IPS-15b (cell line): ENCODE measurements at regions not wholly inside any gene's neighbourhood (a gene's known extent, or its start where the extent isn't known, plus 50 kb on each side); places are given as distances from the start of the nearest gene placed in this dataset.

ENCODE experiments used
- H3K27me3 ChIP-seq: one replicate; pipeline ENCODE4 v1.6.1; 2013; ENCODE audit warnings: low read length; ENCODE audit not compliant: control insufficient read depth, insufficient read depth
- H3K36me3 ChIP-seq: one replicate; pipeline ENCODE4 v1.6.1; 2013; ENCODE audit warnings: low read length; ENCODE audit not compliant: control insufficient read depth, insufficient read depth
- H3K4me1 ChIP-seq: one replicate; pipeline ENCODE4 v1.6.1; 2013; ENCODE audit warnings: mild to moderate bottlenecking, low read length; ENCODE audit not compliant: control insufficient read depth, insufficient read depth
- H3K4me3 ChIP-seq: one replicate; pipeline ENCODE4 v1.5.1; 2013; ENCODE audit warnings: low read depth, low read length
- H3K9ac ChIP-seq: one replicate; pipeline ENCODE4 v1.6.1; 2013; ENCODE audit warnings: low read depth, mild to moderate bottlenecking, low read length
- H3K9me3 ChIP-seq: one replicate; pipeline ENCODE4 v1.6.1; 2013; ENCODE audit warnings: mild to moderate bottlenecking, low read length; ENCODE audit not compliant: control insufficient read depth, insufficient read depth

DNA sequence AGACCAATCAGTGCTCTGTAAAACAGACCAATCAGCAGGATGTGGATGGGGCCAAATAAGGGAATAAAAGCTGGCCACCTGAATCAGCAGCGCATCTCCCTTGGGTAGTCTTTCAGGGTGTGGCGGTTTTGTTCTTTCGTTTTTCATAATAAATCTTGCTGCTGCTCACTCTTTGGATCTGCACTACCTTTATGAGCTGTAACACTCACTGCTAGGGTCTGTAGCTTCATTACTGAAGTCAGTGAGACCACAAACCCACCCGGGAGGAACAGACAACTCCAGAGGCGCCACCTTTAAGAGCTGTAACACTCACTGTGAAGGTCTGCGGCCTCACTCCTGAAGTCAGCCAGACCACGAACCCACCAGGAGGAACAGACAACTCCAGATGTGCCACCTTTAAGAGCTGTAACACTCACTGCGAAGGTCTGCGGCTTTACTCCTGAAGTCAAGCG, 175.5 kb upstream of the PDGFD start:
- Histone ChIP-seq H3K36me3 (no peaks in the 10 kb centered on the region), H3K4me1 (no peaks in the 10 kb centered on the region), H3K4me3 (no peak overlapping the region), H3K27me3 (no peaks in the 10 kb centered on the region), H3K9ac (no peak overlapping the region), H3K9me3 (no peaks in the 10 kb centered on the region)

DNA sequence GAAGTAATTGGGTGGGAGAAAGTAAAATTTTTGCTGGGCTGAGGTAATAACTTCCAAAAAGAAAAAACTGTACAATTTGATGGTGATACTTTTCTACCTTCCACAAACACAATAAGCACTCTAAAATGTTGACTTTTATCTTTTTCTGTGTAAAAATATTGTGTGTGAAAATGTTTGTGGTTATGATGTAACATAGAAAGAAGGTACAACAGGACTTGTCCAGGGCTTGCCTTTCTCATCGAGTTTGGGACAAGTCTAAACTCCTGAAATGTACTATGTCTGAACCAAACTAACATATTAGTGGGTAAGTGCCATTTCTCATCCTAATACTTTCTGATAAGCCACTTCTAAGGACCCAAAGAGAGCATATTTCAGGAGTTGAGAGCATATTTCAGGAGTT, 174.2 kb upstream of the PDGFD start:
- Histone ChIP-seq H3K9me3 (no peaks in the 10 kb centered on the region), H3K36me3 (no peaks in the 10 kb centered on the region), H3K4me3 (no peak overlapping the region), H3K4me1 (no peaks in the 10 kb centered on the region), H3K9ac (no peak overlapping the region), H3K27me3 (no peaks in the 10 kb centered on the region)

- Histone ChIP-seq H3K9me3 (no peaks in the 10 kb centered on the region), H3K36me3 (no peaks in the 10 kb centered on the region), H3K9ac (no peak overlapping the region), H3K4me3 (no peak overlapping the region), H3K27me3 (no peaks in the 10 kb centered on the region), H3K4me1 (no peaks in the 10 kb centered on the region)
These were observed 173.3 kb upstream of the PDGFD start for GRCh38 chr11:104337273-104337672.

- no peaks in the 10 kb centered on the region for H3K4me1 ChIP-seq
- no peaks in the 10 kb centered on the region for H3K27me3 ChIP-seq
- H3K9ac ChIP-seq, result no peak overlapping the region
- H3K36me3 ChIP-seq, result no peaks in the 10 kb centered on the region
- H3K9me3 ChIP-seq, result no peaks in the 10 kb centered on the region
- H3K4me3 ChIP-seq, result no peak overlapping the region
These were observed 170.0 kb upstream of the PDGFD start for GRCh38 chr11:104333977-104334376.

DNA sequence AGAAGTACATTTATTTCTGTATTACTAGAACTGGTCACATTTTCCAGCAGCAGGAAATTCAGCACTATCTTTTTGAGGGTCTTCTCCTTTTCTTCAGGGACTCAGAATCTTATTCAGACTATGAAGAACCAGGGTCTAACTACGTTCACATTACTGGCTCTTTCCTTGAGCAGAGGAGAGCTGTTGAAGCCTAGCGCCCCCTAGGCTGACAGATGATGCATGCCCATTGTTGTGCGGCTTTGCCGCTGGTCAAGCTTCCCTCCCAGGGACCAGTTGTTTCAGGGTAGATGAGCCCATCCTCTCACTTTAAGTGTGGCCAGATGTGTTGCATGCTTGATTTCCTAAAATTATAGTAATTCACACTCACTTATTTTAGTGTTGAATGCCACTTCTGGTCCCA, 168.2 kb upstream of the PDGFD start:
- no peaks in the 10 kb centered on the region for H3K4me1 ChIP-seq
- no peaks in the 10 kb centered on the region for H3K27me3 ChIP-seq
- no peak overlapping the region for H3K4me3 ChIP-seq
- H3K36me3 ChIP-seq, result no peaks in the 10 kb centered on the region
- no peak overlapping the region for H3K9ac ChIP-seq
- no peaks in the 10 kb centered on the region for H3K9me3 ChIP-seq

DNA sequence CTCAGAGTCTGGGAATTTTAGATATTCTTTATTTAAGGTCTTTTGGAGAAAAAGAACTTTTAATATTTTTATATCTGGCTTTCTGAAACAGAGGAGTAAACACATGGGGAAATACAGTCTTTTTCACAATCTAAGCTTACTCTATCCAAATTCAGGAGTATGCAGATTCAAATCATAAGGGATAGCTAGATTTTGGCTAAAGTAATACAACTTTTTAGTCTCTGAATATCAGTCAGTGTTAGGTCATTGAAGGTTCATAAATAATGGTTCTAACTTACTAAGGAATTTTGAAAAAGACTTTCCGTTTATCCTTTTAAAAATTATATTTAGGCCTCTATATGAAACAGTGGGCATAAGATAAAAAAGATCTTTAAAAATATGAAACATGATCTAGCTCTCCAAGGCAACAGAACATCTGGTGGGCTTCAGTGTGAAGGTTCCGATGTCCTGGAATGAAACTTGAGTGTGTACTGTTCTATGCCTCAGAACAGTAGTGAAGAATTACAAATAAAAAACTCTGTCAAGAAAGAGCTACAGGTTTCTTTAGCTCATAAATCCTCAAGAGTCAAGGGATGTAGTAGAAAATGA, 165.2 kb upstream of the PDGFD start:
- Histone ChIP-seq H3K9me3 (no peaks in the 10 kb centered on the region), H3K4me1 (no peaks in the 10 kb centered on the region), H3K27me3 (no peaks in the 10 kb centered on the region), H3K4me3 (no peak overlapping the region), H3K36me3 (no peaks in the 10 kb centered on the region), H3K9ac (no peak overlapping the region)

- no peak overlapping the region for H3K4me3 ChIP-seq
- H3K9me3 ChIP-seq, result no peaks in the 10 kb centered on the region
- no peak overlapping the region for H3K9ac ChIP-seq
- no peaks in the 10 kb centered on the region for H3K4me1 ChIP-seq
- no peaks in the 10 kb centered on the region for H3K27me3 ChIP-seq
- no peaks in the 10 kb centered on the region for H3K36me3 ChIP-seq
These were observed 164.6 kb upstream of the PDGFD start for GRCh38 chr11:104328512-104328907.

DNA sequence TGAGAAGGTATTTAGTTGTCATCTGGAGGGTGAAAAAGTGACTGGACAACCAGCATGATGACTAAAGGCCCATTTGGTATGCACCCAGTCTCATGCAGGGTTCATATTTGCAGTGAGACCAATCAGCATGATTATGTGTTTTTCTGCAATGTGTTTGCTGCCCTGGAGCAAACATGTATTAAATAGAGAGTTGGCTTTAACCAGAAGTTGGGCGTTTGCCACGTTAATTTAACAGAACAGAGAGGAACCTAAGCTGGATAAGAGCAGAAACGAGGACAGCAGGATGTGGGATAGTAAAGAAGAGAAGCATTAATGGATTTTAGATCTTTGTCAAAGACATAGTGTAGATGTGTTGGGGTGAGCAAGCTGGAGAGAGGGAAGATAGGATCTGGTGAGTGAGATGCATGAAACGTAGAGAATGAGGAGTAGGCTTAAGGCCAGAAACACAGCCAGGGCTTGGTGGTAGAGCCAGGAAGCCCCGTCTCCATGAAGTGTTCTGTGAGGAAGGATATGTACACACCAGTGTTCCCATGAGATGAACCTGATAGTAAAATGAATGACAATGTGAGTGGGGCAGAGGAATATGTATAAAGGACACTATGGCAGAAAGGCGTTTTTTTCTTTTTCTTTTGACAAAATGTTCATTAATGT, 164.0 kb upstream of the PDGFD start:
- H3K9ac ChIP-seq, result no peak overlapping the region
- H3K36me3 ChIP-seq, result no peaks in the 10 kb centered on the region
- no peaks in the 10 kb centered on the region for H3K9me3 ChIP-seq
- no peaks in the 10 kb centered on the region for H3K27me3 ChIP-seq
- no peaks in the 10 kb centered on the region for H3K4me1 ChIP-seq
- H3K4me3 ChIP-seq, result no peak overlapping the region

- Histone ChIP-seq H3K4me1 (no peaks in the 10 kb centered on the region), H3K4me3 (no peak overlapping the region), H3K36me3 (no peaks in the 10 kb centered on the region), H3K9ac (no peak overlapping the region), H3K27me3 (no peaks in the 10 kb centered on the region), H3K9me3 (no peaks in the 10 kb centered on the region)
These were observed 161.1 kb upstream of the PDGFD start for GRCh38 chr11:104325093-104325492.

DNA sequence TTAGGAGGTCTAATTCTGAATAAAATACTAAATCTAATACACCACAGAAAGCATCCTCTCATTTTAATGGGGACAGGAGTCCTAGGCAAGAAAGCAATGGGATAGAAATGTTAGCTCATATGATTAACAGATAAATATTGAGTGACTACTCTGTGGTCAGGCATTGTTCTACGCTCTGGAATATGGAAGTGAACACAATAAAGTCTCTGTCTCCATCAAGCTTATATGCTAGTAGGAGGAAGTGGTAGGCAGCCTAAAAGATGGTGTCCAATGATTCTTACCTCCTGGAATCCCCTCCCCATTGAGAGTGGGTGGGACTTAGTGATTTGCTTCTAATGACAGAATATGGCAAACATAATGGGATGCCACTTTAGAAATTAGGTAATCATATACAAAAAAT, 160.3 kb upstream of the PDGFD start:
- Histone ChIP-seq H3K9ac (no peak overlapping the region), H3K4me3 (no peak overlapping the region)

DNA sequence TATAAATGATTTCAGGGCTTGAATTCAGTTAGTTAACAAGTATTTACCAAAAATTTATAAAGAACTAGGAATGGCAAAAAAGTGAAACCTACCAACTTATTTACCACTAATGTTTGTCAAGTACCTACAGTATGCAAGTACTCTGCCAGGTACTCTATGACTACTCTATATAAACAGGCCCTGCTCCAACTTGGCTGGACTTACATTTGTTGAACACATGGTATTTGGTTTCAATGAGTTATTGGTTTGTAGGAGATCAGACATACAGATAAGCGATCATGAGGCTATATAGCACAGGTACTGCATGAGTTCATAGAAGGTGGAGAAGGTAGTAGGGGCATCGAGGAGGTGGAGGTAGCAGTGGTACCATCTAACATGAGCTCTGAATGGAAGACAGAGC, 159.9 kb upstream of the PDGFD start:
- Histone ChIP-seq H3K9me3 (no peaks in the 10 kb centered on the region), H3K9ac (no peak overlapping the region), H3K4me1 (no peaks in the 10 kb centered on the region), H3K36me3 (no peaks in the 10 kb centered on the region), H3K27me3 (no peaks in the 10 kb centered on the region), H3K4me3 (no peak overlapping the region)

More for the DNA sequence above, 160.3 kb upstream of the PDGFD start:
- Histone ChIP-seq H3K36me3 (no peaks in the 10 kb centered on the region), H3K9me3 (no peaks in the 10 kb centered on the region), H3K4me1 (no peaks in the 10 kb centered on the region), H3K27me3 (no peaks in the 10 kb centered on the region)

DNA sequence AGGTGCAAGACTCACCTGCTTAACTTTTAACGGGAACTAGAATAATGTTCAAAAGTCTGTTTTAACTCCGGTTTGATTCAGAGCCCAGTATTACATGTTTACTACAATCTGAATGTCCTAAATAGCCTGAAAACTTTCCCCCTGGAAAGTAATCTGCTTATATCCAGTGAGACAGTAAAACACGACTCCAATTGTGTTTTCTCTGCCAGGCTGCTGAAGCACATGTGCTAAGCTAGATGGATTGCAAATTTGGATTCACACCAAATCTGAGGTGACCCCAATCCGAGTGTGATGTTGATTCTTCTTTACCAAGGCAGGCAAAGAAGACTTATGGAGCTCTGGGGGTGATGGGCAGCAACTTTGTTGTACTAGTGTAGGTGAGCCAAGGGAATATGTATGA, 158.7 kb upstream of the PDGFD start:
- Histone ChIP-seq H3K4me3 (no peak overlapping the region), H3K9ac (no peak overlapping the region), H3K4me1 (no peaks in the 10 kb centered on the region), H3K27me3 (no peaks in the 10 kb centered on the region), H3K36me3 (no peaks in the 10 kb centered on the region), H3K9me3 (no peaks in the 10 kb centered on the region)
